NCI-H2107 treated with DMSO at 0.1 percent for 48 hours (cell line): ENCODE measurements at regions not wholly inside any gene's neighbourhood (a gene's known extent, or its start where the extent isn't known, plus 50 kb on each side); places are given as distances from the start of the nearest gene placed in this dataset.
"Not testable (repeated sequence)": the region's sequence is repeated elsewhere in the genome, so short reads cannot be mapped to it uniquely, and the experiment has no call there.

Source experiments
- DNase-seq: peaks from one replicate; lab custom pipeline; 2025; ENCODE audit not compliant: unreplicated experiment; lab: John Stamatoyannopoulos, UW

GRCh38 chr5:114838937-114839336, 330.8 kb downstream of the TRIM36 start:
- DNase-seq, result no peak

DNA sequence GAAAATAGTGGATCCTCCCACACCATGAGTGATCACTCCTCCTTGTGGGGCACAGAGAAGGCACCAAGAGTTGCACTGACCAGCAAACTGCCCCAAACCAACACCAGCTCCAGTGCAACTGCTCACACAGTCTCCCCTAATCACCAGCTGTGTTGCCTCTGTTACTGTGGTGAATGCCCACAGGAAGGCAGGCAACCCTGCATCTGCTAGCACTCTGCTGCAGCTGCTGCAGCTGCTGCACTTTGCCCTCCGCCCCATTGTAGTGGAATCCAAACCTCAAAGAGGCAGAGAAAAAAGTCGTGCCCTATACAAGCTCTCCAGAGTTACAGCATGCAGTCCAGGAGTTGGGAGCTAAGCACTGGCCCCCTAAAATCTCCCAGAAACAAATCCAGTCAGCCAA, 339.6 kb downstream of the TRIM36 start:
- no peak for DNase-seq

DNA sequence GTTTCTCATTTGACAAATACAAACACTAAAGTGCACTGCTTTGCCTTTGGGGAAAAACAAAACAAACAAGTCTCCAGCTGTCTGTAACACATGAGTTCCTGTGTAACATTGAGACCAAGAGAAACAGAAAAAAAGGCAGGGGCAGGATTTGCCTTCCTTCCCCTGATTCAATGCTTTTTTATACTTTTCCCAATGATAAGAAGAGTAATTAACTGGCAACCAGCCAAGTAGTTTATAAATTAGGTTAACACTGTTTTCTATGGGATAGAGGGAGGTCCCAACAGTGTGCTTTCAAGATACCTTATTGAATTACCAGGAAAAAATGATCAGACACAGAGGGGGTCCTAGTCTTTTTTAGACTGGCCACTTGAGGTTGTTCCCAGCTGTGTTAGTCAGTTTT, 346.8 kb downstream of the TRIM36 start:
- no peak for DNase-seq

DNA sequence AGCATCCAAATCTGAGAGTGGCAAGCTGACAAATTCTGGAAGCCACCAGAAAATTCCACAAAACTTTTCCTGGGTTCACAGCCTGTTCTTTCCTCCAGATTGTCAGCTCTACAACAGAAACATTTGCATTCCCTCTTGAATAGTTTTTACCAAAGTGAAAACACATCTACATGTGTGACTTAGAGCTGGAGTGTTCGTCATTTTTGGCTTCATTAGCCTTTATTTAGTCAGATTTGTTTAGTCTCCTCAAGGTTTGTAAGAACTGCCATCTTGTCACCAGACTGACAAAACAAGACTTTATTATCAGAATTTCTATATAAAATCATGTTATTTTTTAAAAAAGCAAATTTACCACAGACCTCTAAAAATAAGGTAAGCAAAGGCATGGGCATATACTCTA, 347.3 kb downstream of the TRIM36 start:
- no peak for DNase-seq

DNA sequence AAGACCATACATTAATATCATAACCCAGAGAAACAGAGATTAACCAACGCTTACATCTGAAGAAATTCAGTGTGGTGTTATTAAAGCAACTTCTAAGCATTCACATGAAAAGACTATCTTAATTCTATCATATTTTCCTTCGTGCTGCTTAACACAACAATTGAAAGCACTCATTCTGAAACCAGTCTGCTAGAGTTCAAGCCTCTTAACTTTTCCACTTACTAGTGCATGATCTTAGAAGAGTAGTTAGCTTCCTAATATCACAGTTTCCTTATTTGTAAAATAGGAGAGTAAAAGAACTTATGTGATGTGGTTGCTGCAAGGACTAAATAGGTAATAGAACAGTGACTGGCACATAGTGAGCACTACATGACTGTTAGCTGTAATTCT, 379.3 kb downstream of the TRIM36 start:
- DNase-seq, result no peak

GRCh38 chr5:114789773-114790402, 379.8 kb downstream of the TRIM36 start:
- no peak for DNase-seq

DNA sequence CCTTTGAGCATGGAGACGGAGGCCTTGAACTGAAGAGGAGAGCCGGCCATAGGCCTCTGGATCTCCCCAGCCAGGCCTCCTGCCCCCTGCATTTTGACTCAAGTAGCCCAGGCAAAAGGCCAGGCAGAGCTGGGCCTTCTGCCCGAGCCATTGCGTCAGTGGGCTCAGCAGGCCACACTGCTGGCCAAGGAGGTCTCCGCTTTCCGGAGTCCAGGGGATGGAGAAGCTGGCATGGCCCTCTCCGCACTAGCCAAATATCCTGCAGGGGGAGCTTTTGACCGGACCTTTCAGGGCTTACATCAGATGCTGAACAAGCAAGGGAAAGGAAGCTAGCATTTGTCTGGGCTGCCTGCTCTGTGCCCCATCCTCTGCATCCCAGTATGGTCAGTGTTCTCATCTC, 386.8 kb downstream of the TRIM36 start:
- DNase-seq, result no peak

GRCh38 chr5:114782177-114782576, 387.5 kb downstream of the TRIM36 start:
- DNase-seq, result no peak

DNA sequence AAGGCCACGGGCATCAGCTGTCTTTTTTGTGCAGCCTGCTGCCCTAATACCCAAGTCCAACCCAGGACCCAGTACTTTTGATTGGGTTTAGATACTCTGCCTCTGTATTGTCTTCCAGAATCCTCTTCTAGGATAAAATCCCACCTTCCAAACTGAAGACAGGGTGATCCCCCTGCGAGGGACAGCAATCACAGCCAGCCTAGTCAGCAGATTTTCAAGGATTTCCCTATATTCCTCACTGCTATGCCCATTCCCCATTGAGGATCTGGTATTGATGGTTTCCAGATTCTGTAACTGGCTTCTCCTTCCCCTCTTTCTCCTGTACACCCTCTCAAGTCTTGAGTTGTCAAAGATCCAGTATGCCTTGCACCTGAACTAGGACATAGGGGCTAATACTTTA, 389.4 kb downstream of the TRIM36 start:
- no peak for DNase-seq

DNA sequence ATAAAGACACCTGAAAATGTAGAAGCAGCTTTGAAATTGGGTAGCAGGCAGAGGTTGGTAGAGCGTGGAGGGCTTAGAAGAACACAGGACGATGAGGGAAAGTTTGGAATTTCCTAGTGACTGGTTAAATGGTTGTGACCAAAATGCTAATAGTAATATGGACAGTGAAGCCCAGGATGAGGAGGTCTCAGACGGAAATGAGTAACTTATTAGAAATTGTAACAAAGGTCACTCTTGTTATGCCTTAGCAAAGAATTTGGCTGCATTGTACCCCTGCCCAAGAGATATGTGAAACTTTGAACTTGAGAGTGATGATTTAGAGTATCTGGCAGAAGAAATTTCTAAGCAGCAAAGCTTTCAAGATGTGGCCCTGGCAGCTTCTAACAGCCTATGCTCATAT, 382.5 kb downstream of the KCNN2 start:
- no peak for DNase-seq

GRCh38 chr5:114734238-114734637, 372.4 kb downstream of the KCNN2 start:
- no peak for DNase-seq

DNA sequence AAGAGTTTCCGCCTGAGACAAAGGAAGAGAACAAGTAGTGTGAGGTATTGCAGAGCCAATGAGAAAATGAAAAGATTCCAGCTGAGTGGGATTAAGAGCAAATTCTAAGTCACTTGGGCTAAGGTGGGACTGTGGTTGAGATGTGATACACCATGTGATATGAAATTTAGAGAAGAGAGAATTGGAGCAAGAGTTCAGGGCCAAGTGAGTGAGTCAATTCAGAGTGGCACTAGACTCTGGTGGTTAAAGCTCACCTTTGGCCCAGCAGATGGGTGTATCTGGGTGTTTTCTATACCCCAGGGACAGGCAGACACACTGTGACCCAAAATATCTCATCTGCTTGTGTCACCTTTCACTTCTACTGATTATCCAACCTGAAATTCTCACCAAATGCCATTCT, 368.1 kb downstream of the KCNN2 start:
- DNase-seq, result no peak

- DNase-seq, result no peak
These were observed 365.5 kb downstream of the KCNN2 start for GRCh38 chr5:114727358-114727757.

DNA sequence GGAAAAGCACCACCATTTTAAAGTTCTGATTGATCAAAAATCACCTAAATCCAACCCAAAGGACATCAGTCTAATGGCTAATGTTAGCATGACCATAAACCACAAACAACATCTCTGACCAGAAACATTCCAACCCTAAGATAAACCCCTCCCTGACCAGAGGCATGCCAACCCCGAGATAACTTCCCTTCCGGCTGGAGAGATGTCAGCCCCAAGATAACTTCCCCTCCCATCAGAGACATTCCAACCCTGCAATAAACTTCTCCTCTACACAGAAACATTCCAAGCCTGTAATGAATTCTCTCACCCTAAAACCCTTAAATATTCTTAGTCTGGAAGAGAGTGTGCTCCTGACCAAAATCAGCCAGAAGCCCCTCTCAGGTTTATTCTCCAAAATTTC, 364.3 kb downstream of the KCNN2 start:
- no peak for DNase-seq

GRCh38 chr5:114719268-114719667, 357.4 kb downstream of the KCNN2 start:
- DNase-seq, result no peak

GRCh38 chr5:114716955-114717354, 355.1 kb downstream of the KCNN2 start:
- DNase-seq, result no peak

- not testable (repeated sequence) for DNase-seq
These were observed 342.5 kb downstream of the KCNN2 start for GRCh38 chr5:114704225-114704893.

GRCh38 chr5:114702731-114703130, 340.9 kb downstream of the KCNN2 start:
- no peak for DNase-seq

DNA sequence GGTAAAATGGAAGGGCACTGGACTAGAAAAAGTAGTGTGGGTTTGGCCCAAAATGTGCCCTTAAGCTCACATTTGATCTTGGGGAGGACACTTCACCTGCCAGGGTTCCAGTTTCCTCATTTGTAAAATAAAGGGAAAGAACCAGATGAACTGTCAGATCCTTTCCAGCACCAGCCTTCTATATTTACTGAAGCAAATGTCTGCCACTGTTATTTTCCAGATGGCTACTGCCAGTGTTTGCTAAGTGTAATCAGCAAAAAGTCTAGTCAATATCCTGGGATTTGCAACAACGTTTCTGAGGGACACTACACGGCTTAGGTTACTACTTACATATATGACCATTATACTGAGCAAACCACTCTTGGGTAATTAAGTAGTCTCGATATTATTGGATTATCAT, 340.3 kb downstream of the KCNN2 start:
- no peak for DNase-seq

GRCh38 chr5:114700823-114701222, 339.0 kb downstream of the KCNN2 start:
- no peak for DNase-seq

GRCh38 chr5:114695292-114695904, 333.5 kb downstream of the KCNN2 start:
- DNase-seq, result no peak

- no peak for DNase-seq
These were observed 324.5 kb downstream of the KCNN2 start for GRCh38 chr5:114686356-114686755.

DNA sequence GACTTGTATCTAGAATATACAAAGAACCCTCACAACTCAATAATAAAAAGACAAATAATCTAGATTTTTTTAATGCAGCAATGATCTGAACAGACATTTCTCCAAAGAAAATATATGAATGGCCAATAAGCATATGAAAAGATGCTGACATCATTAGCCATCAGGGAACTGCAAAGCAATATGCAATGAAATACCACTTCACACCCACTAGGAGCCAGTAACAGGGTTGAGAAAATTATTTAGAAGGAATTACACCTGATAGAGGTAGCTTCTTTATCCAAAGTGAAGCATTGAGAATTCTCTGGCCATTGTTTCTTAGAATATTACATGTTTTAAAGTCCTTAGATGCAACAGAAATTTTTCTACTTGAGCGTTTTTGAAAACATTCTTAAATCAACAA, 316.9 kb downstream of the KCNN2 start:
- no peak for DNase-seq
